Limb (tissue), 2 donors: ENCODE measurements at regions not wholly inside any gene's neighbourhood (a gene's known extent, or its start where the extent isn't known, plus 50 kb on each side); places are given as distances from the start of the nearest gene placed in this dataset.
"Not testable (repeated sequence)": the region's sequence is repeated elsewhere in the genome, so short reads cannot be mapped to it uniquely, and the experiment has no call there.

ENCODE experiments used
- DNase-seq, 2 donors: peaks; one replicate each; pipeline ENCODE4 v3.0.0-alpha.2; 2016; ENCODE audit errors: extremely low spot score in 2 of 2

- no peak for DNase-seq
These were observed 125.8 kb upstream of the STX18 start for GRCh38 chr4:4667622-4668081.

DNA sequence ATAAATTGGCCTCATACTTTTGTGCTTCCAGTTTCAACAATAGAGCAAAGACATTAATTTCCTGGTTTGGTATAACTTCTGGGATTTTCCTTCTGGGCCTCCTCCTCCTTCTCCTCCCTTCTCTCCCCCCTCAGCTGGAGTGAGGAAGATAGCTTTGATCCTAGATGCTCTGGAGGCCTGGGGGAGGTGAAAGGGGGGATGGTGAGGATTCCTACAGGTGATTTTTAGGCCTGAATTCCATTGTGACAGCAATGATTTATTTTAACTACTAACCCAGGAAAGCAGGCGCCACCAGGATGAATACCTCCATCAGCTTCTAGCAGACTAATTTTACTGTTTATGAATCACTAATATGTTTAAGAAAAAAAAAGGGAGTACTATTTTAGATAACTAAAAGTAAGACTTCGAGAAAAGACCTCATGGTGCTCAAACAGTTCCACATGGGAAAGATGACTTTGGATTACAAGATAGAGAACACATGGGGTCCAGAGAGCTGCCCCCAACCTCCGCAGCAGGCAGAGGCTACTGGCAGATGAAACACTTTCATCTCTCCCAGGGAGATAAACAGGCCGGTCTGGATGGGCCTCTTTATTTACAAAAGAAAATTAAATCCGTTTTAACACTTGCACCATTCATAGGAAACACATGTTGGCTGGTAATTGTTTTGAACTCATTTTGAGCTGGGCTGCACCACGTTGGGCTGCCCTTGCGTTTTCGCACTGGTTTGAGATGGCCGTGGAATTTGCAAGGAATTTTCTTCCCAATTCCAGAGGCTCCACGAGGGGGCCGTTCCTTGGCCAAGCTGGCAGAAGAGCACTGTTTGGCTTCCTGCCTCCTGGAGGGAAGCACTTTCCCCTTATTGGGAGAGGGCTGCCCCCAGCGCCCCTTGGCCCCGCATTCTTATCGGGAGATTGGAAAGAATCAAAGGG lies 125.1 kb upstream of the STX18 start:
- peak; percentile 41 to 55 for DNase-seq

DNA sequence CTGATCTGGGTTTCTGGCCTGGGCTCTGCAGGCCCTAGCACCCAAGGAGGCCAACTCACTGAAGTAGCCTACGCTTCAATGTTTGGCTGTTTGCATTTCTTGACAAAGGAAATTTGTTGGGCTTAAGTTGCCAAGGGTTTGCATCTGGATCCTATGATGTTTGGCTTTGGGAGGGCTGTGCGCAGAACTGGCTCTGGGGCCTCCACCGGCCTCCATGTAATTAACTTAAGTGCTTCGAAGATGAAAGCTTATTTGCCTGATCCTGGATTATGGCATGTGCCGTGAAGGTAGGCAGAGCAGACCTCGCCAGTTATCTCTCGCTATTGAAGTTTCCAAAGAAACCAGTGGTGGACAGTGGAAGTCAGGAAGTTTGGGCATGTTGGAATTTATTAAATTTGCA lies 124.3 kb upstream of the STX18 start:
- no peak for DNase-seq

GRCh38 chr4:4664234-4664633 lies 122.4 kb upstream of the STX18 start:
- no peak for DNase-seq

DNA sequence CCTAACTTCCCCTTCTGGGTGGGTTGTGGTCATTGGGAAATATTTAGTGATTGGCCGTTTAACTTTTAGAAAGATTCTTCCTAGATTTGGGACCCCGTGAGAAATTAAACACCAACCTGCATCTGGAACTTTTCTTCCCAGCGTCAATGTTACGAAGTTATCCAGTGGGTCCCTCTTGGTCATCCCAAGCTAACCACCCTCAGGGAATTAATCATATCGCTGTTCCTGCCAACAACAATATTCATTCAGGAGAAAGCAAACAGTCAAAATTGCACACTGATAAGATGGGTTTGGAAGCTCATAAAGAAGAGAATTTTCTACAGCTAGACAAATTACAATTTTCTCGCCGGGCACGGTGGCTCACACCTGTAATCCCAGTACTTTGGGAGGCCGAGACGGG lies 121.2 kb upstream of the STX18 start:
- no peak for DNase-seq

GRCh38 chr4:4662230-4662629 lies 120.4 kb upstream of the STX18 start:
- DNase-seq = no peak

- DNase-seq = no peak
These were observed 118.2 kb upstream of the STX18 start for GRCh38 chr4:4659871-4660651.

- DNase-seq = no peak
These were observed 116.2 kb upstream of the STX18 start for GRCh38 chr4:4658052-4658451.

DNA sequence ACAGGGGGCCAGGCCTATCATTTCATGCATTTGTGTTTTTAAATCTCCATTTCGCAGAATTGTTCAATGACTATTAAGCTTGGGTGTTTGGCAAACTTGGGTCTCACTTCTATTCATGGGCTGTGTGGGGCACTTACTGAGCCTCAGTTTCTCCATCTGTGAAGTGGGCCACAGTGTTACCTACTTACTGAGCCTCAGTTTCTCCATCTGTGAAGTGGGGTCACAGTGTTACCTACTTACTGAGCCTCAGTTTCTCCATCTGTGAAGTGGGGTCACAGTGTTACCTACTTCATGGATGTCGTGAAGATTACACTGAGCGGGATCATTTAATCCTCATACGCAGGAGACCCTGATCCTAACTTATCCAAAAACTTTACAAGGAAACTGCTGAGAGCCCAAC lies 115.1 kb upstream of the STX18 start:
- DNase-seq = no peak

DNA sequence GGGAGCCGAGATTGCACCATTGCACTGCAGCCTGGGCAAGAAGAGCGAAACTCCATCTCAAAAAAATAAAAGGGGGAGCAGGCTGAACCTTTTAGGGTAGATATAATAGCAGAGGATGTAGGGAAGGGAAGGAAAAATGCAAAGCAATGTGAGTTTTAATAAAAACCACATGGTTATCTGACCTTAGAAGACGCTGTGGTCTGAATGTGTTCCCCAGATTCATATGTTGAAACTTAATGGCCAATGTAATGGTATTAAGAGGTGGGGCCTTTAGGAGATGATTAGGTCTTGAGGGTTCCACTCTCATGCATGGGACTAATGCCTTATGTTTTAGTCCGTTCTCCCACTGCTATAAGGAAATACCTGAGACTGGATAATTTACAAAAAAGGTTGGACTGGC lies 114.1 kb upstream of the STX18 start:
- DNase-seq = no peak

DNA sequence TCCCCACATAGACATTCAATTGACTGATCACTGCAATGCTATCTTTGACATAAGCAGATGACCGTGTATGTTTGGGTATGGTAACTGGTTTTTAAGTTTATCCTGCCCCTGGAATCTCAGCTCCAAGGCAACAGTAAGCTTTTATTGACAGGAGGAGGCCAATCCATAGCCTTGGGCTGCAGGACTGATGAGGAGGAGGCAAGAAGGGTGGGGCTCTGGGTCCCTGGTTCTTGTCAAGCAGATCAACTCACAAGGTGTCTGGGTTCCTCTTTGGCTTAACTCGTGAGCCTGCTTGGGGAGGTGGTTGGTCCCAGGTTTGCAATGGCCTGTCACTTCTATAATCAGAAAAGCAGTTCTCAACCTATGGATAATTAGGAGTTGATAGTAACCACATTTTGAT lies 113.2 kb upstream of the STX18 start:
- DNase-seq = no peak

DNA sequence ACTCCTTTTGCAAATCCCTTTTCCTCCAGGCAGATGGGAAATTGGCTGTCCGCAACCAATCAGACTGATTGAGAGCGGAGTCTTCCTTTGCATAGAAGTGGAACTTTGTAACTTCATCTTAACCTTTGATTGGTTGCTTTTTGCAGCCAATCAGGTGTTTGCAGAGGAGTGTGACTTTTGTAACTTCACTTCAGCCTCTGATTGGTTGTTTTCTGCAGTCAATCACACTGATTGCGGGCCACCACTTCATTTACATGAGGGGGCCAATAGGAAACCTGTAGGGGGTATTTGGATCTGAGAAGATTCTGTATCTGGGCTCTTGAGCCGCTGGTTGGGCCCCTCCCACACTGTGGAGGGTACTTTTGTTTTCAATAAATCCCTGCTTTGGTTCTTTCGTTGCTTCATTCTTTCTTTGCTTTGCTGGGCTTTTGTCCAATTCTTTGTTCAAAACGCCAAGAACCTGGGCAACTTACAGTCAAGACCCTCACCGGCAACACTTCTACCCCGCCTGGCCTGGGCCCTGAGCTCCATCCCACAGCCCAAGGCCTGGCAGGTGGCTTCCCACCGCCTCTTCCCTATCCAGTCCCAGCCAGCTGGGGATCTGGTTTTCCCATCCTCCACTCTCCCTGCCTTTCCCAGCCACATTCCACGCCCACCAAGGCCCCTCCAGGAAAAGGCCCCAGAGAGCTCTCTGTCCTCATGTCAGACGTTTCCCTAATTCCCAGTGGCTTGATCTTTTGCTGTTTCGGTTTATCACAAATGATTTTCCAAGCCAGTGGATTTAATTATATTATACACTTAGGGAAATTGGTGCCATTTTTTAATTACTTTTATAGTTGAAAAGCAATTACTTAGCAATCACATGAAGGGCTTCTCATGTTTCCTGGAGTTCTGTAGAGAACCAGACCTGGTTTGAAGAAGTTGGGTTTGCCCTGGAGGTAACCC lies 110.2 kb upstream of the STX18 start:
- no peak for DNase-seq

- no peak for DNase-seq
These were observed 105.2 kb upstream of the STX18 start for GRCh38 chr4:4647041-4647440.

DNA sequence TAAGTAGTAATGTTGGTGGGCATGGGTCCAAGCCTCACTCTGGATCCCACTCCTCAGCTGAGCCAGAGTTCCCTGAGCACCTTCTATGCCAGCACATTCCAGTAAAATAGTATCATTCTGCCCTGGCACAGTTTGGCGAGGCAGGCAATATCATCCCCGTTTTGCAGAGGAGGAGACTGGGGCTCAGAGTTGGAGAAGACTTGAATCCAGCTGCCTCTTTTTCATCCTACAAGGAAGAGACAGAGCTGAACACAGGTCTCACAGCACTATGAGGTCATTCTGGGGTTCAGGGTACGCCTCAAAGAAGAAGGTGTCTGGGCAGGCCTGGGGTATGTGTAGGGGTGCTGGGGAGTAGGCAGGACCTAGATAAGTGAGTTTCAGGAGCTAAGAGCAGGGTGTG lies 103.9 kb upstream of the STX18 start:
- DNase-seq = no peak

GRCh38 chr4:4644277-4644676 lies 102.4 kb upstream of the STX18 start:
- not testable (repeated sequence) for DNase-seq

- not testable (repeated sequence) for DNase-seq
These were observed 101.9 kb upstream of the STX18 start for GRCh38 chr4:4643743-4644142.

- DNase-seq = no peak
These were observed 101.5 kb upstream of the STX18 start for GRCh38 chr4:4643306-4643705.

DNA sequence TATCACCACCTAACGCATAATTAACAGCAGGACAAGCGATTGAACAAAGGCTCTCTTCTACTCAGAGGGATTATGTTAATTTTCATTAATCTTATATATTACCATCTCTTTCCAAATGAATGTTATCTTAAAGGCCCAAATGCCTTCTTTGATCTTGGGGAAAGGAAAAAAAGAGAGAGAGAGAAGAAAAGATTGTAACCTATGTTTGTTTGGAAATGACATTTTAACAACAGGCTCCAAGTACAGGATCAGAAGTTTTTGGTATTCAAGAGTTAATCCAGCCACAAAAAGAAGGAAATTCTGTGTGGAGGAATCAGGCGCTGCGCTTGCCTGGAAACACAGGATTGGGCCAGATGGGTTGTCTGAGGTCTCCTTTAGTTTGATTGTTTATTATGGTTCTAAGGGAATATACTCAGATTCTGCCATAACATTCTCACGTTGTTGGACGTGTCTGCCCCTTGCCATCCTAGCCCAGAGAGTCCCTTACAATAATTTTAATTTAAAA lies 100.7 kb upstream of the STX18 start:
- no peak for DNase-seq

DNA sequence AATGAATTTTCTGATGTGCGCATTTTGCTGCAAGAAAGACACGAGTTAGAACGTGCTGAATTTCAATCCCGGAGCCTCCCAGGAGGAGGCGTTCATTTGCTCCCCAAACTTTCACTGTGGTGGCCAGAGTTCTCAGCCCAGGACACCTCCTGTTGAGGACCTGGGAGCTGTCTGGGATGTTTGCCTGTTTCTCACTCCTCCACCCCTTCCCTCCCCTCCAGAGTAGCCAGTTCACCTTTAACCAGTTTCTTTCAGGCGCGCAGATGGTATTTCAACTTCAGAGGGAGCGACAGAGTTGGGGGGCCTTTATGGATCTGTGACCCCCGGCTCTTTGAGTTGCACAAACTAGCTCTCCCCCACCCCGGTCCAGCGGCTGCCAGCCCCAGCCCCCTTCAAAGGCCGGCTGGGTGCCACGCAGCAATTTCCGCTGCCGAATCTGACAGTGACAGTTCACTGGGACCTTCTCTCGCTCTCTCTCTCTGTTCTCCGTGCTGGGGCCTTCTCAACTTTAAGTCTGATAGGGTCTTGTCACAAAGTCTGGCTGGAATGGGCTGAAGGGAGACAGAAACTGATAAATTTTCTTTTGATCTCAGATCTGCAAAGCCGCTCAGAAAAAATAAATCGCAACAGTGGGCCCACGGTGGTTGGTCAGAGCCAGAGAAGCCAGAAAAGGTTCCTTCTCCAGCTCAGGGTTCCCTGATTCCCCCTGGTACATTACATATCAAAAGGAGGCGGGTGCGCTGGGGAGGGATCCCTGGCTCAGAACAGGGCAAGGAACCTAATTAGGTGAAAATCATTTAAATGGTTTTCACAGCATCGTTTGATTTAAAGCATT lies 100.0 kb upstream of the STX18 start:
- DNase-seq = no peak

DNA sequence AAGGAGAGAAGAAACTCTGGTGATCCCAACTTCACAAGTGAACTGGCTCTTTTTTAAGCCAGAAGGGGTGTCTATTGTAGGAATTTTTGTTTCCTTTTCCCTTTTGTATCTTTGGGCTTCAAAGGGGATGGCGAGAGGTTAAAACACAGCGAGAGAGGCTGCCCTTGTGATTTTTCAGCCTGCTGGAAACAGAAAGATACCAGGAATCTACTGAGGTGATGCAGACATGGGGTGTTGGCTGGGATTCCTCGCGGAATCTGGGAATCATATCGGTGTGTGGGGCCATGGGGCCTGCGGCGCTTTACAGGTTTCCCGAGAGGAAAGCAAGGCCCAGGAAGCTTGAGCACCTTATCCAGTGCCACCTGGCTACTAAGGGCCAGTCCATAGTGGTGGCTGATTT lies 99.4 kb upstream of the STX18 start:
- no peak for DNase-seq
